ENCODE measurements at regions not wholly inside any gene's neighbourhood (a gene's known extent, or its start where the extent isn't known, plus 50 kb on each side); places are given as distances from the start of the nearest gene placed in this dataset.
"Not testable (repeated sequence)": the region's sequence is repeated elsewhere in the genome, so short reads cannot be mapped to it uniquely, and the experiment has no call there.

DNA sequence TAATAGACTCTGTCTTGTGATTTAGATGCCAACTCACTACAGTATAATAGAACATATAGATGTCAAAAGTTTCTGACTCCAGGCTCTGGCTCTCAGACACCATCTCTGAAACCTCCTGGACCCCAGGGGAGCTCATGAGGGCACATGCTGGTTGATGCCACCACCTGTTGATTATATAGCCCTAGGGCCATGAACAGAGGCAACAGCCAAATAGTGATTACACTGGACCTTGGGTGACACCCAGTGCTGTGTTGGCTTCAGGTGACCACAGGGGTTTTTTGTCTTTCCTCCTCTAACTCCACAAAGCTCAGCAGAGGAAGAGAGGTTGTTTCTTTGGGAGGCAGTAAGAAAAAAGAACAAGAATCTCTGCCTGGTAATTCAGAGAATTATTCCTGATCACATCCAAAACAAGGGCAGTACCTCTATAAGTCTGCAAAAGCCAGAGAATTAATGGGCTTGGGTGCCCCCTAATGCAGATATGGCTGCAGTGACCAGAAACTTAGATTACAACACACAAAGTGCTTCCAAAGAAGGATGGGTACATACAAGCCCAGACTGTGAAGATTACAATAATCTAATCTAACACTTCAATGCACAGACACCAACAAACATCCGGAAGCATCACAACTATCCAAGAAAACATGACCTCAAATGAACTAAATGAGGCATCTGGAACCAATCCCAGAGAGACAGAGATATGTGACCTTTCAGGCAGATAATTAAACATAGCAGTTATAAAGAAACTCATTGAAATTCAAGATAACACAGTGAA, 1920.6 kb downstream of the ARAP2 start:
- 80% methylated on average over 1 of the region's 1 CpG for WGBS (ENCODE audit: insufficient coverage)
- ChIA-PET CTCF (no interaction called here), POLR2A (no interaction called here)
- H3K27me3 ChIP-seq (replicated peaks in 2 of 5; ENCODE audit: control insufficient read depth in 4 of 5, insufficient read depth in 5 of 5, low read length in 4 of 5), result no peaks in the 10 kb centered on the region
- H3K9me3 ChIP-seq (ENCODE audit: control extremely low read depth in 1 of 5, control insufficient read depth in 4 of 5, insufficient read depth in 2 of 5, low read depth in 1 of 5, low read length in 4 of 5), result no peaks in the 10 kb centered on the region
- H3K4me3 ChIP-seq (ENCODE audit: control insufficient read depth in 1 of 7, extremely low read depth in 1 of 7, insufficient read depth in 4 of 7, low read depth in 2 of 7, low read length in 6 of 7), result no peak overlapping the region
- no peaks in the 10 kb centered on the region for H3K36me3 ChIP-seq (ENCODE audit: control insufficient read depth in 4 of 4, insufficient read depth in 4 of 4, low read length in 3 of 4)
- H3K27ac ChIP-seq (ENCODE audit: insufficient read depth in 1 of 2, low read depth in 1 of 2, low read length in 2 of 2, poor library complexity in 1 of 2, severe bottlenecking in 2 of 2), result no peak overlapping the region
- H3K4me1 ChIP-seq (ENCODE audit: control extremely low read depth in 1 of 4, control insufficient read depth in 4 of 4, insufficient read depth in 4 of 4, low read length in 3 of 4), result no peaks in the 10 kb centered on the region
- DNase-seq, result no peak

DNA sequence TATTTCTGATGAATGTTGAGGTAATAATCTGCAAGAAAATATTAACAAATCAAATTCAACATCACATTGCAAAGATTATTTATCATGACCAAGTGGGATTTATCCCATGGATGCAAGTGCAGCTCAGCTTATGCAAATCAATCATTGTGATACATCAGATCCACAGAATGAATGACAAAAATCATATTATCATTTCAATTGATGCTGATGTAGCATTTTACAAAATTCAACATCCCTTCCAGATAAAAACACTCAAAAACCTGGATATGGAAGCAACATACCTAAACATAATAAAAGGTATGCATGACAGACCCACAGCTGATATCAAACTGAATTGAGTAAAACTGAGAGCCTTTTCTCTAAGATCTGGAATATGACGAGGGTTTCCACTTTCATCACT, 1915.4 kb downstream of the ARAP2 start:
- Histone ChIP-seq H3K36me3 (ENCODE audit: control insufficient read depth in 4 of 4, insufficient read depth in 4 of 4, low read length in 3 of 4) (no peaks in the 10 kb centered on the region), H3K9me3 (ENCODE audit: control extremely low read depth in 1 of 5, control insufficient read depth in 4 of 5, insufficient read depth in 2 of 5, low read depth in 1 of 5, low read length in 4 of 5) (no peaks in the 10 kb centered on the region), H3K27me3 (replicated peaks in 2 of 5; ENCODE audit: control insufficient read depth in 4 of 5, insufficient read depth in 5 of 5, low read length in 4 of 5) (no peaks in the 10 kb centered on the region), H3K4me3 (ENCODE audit: control insufficient read depth in 1 of 7, extremely low read depth in 1 of 7, insufficient read depth in 4 of 7, low read depth in 2 of 7, low read length in 6 of 7) (no peak overlapping the region), H3K27ac (ENCODE audit: insufficient read depth in 1 of 2, low read depth in 1 of 2, low read length in 2 of 2, poor library complexity in 1 of 2, severe bottlenecking in 2 of 2) (no peak overlapping the region), H3K4me1 (ENCODE audit: control extremely low read depth in 1 of 4, control insufficient read depth in 4 of 4, insufficient read depth in 4 of 4, low read length in 3 of 4) (no peaks in the 10 kb centered on the region)
- DNase-seq, result no peak
- ChIA-PET POLR2A (no interaction called here), CTCF (no interaction called here)
- WGBS (ENCODE audit: insufficient coverage), result no CpG with 5 or more reads among the region's 1 CpG

DNA sequence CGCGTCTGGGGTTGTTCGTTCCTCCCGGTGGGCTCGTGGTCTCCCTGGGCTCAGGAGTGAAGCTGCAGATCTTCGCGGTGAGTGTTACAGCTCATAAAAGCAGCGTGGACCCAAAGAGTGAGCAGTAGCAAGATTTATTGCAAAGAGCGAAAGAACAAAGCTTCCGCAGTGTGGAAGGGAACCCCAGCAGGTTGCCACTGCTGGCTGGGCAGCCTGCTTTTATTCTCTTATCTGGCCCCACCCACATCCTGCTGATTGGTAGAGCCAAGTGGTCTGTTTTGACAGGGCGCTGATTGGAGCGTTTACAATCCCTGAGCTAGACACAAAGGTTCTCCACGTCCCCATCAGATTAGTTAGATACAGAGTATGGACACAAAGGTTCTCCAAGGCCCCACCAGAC, 1909.2 kb downstream of the ARAP2 start:
- H3K4me1 ChIP-seq (ENCODE audit: control extremely low read depth in 1 of 4, control insufficient read depth in 4 of 4, insufficient read depth in 4 of 4, low read length in 3 of 4); H3K9me3 ChIP-seq (ENCODE audit: control extremely low read depth in 1 of 5, control insufficient read depth in 4 of 5, insufficient read depth in 2 of 5, low read depth in 1 of 5, low read length in 4 of 5); H3K27ac ChIP-seq (ENCODE audit: insufficient read depth in 1 of 2, low read depth in 1 of 2, low read length in 2 of 2, poor library complexity in 1 of 2, severe bottlenecking in 2 of 2); POLR2A ChIA-PET; DNase-seq; H3K27me3 ChIP-seq (replicated peaks in 2 of 5; ENCODE audit: control insufficient read depth in 4 of 5, insufficient read depth in 5 of 5, low read length in 4 of 5); H3K36me3 ChIP-seq (ENCODE audit: control insufficient read depth in 4 of 4, insufficient read depth in 4 of 4, low read length in 3 of 4); H3K4me3 ChIP-seq (ENCODE audit: control insufficient read depth in 1 of 7, extremely low read depth in 1 of 7, insufficient read depth in 4 of 7, low read depth in 2 of 7, low read length in 6 of 7); CTCF ChIA-PET: not testable (repeated sequence)
- WGBS (ENCODE audit: insufficient coverage), result 100% methylated on average over 8 of the region's 13 CpGs

- H3K4me3 ChIP-seq (ENCODE audit: control insufficient read depth in 1 of 7, extremely low read depth in 1 of 7, insufficient read depth in 4 of 7, low read depth in 2 of 7, low read length in 6 of 7); H3K9me3 ChIP-seq (ENCODE audit: control extremely low read depth in 1 of 5, control insufficient read depth in 4 of 5, insufficient read depth in 2 of 5, low read depth in 1 of 5, low read length in 4 of 5); CTCF ChIA-PET; DNase-seq; H3K36me3 ChIP-seq (ENCODE audit: control insufficient read depth in 4 of 4, insufficient read depth in 4 of 4, low read length in 3 of 4); H3K27ac ChIP-seq (ENCODE audit: insufficient read depth in 1 of 2, low read depth in 1 of 2, low read length in 2 of 2, poor library complexity in 1 of 2, severe bottlenecking in 2 of 2); POLR2A ChIA-PET; H3K4me1 ChIP-seq (ENCODE audit: control extremely low read depth in 1 of 4, control insufficient read depth in 4 of 4, insufficient read depth in 4 of 4, low read length in 3 of 4); H3K27me3 ChIP-seq (replicated peaks in 2 of 5; ENCODE audit: control insufficient read depth in 4 of 5, insufficient read depth in 5 of 5, low read length in 4 of 5): not testable (repeated sequence)
- WGBS (ENCODE audit: insufficient coverage), result 100% methylated on average over 7 of the region's 22 CpGs
Observed at GRCh38 chr4:34335556-34335955, 1908.8 kb downstream of the ARAP2 start.

- POLR2A ChIA-PET, result no interaction called here
- no peak overlapping the region for H3K4me3 ChIP-seq (ENCODE audit: control insufficient read depth in 1 of 7, extremely low read depth in 1 of 7, insufficient read depth in 4 of 7, low read depth in 2 of 7, low read length in 6 of 7)
- H3K27me3 ChIP-seq (replicated peaks in 2 of 5; ENCODE audit: control insufficient read depth in 4 of 5, insufficient read depth in 5 of 5, low read length in 4 of 5), result no peaks in the 10 kb centered on the region
- DNase-seq, result no peak
- H3K9me3 ChIP-seq (ENCODE audit: control extremely low read depth in 1 of 5, control insufficient read depth in 4 of 5, insufficient read depth in 2 of 5, low read depth in 1 of 5, low read length in 4 of 5), result no peaks in the 10 kb centered on the region
- CTCF ChIA-PET, result no interaction called here
- no peaks in the 10 kb centered on the region for H3K4me1 ChIP-seq (ENCODE audit: control extremely low read depth in 1 of 4, control insufficient read depth in 4 of 4, insufficient read depth in 4 of 4, low read length in 3 of 4)
- no peak overlapping the region for H3K27ac ChIP-seq (ENCODE audit: insufficient read depth in 1 of 2, low read depth in 1 of 2, low read length in 2 of 2, poor library complexity in 1 of 2, severe bottlenecking in 2 of 2)
- H3K36me3 ChIP-seq (ENCODE audit: control insufficient read depth in 4 of 4, insufficient read depth in 4 of 4, low read length in 3 of 4), result no peaks in the 10 kb centered on the region
Observed at GRCh38 chr4:34362654-34363053, 1881.7 kb downstream of the ARAP2 start.

- no peaks in the 10 kb centered on the region for H3K4me1 ChIP-seq (ENCODE audit: control extremely low read depth in 1 of 4, control insufficient read depth in 4 of 4, insufficient read depth in 4 of 4, low read length in 3 of 4)
- H3K27me3 ChIP-seq (replicated peaks in 2 of 5; ENCODE audit: control insufficient read depth in 4 of 5, insufficient read depth in 5 of 5, low read length in 4 of 5), result no peaks in the 10 kb centered on the region
- no peak overlapping the region for H3K4me3 ChIP-seq (ENCODE audit: control insufficient read depth in 1 of 7, extremely low read depth in 1 of 7, insufficient read depth in 4 of 7, low read depth in 2 of 7, low read length in 6 of 7)
- no peaks in the 10 kb centered on the region for H3K9me3 ChIP-seq (ENCODE audit: control extremely low read depth in 1 of 5, control insufficient read depth in 4 of 5, insufficient read depth in 2 of 5, low read depth in 1 of 5, low read length in 4 of 5)
- POLR2A ChIA-PET, result interaction anchor here (0.6 kb wide), 1 partner anchor 163 kb away, joined by 3 read pairs; no protein-coding TSS in a partner anchor
- no peak for DNase-seq
- WGBS (ENCODE audit: insufficient coverage), result 100% methylated on average over 2 of the region's 2 CpGs
- H3K36me3 ChIP-seq (ENCODE audit: control insufficient read depth in 4 of 4, insufficient read depth in 4 of 4, low read length in 3 of 4), result no peaks in the 10 kb centered on the region
- H3K27ac ChIP-seq (ENCODE audit: insufficient read depth in 1 of 2, low read depth in 1 of 2, low read length in 2 of 2, poor library complexity in 1 of 2, severe bottlenecking in 2 of 2), result no peak overlapping the region
- CTCF ChIA-PET, result no interaction called here
Observed at GRCh38 chr4:34363842-34364241, 1880.5 kb downstream of the ARAP2 start.

GRCh38 chr4:34365946-34366345, 1878.4 kb downstream of the ARAP2 start:
- CTCF ChIA-PET, result no interaction called here
- no peaks in the 10 kb centered on the region for H3K36me3 ChIP-seq (ENCODE audit: control insufficient read depth in 4 of 4, insufficient read depth in 4 of 4, low read length in 3 of 4)
- no peak overlapping the region for H3K27ac ChIP-seq (ENCODE audit: insufficient read depth in 1 of 2, low read depth in 1 of 2, low read length in 2 of 2, poor library complexity in 1 of 2, severe bottlenecking in 2 of 2)
- no peaks in the 10 kb centered on the region for H3K27me3 ChIP-seq (replicated peaks in 2 of 5; ENCODE audit: control insufficient read depth in 4 of 5, insufficient read depth in 5 of 5, low read length in 4 of 5)
- no peak overlapping the region for H3K4me3 ChIP-seq (ENCODE audit: control insufficient read depth in 1 of 7, extremely low read depth in 1 of 7, insufficient read depth in 4 of 7, low read depth in 2 of 7, low read length in 6 of 7)
- no peaks in the 10 kb centered on the region for H3K9me3 ChIP-seq (ENCODE audit: control extremely low read depth in 1 of 5, control insufficient read depth in 4 of 5, insufficient read depth in 2 of 5, low read depth in 1 of 5, low read length in 4 of 5)
- no peak for DNase-seq
- POLR2A ChIA-PET, result no interaction called here
- H3K4me1 ChIP-seq (ENCODE audit: control extremely low read depth in 1 of 4, control insufficient read depth in 4 of 4, insufficient read depth in 4 of 4, low read length in 3 of 4), result no peaks in the 10 kb centered on the region
- WGBS (ENCODE audit: insufficient coverage), result no CpG with 5 or more reads among the region's 2 CpGs

Data from common myeloid progenitor, CD34-positive (primary cell).